GM12878 (cell line): ENCODE measurements at regions not wholly inside any gene's neighbourhood (a gene's known extent, or its start where the extent isn't known, plus 50 kb on each side); places are given as distances from the start of the nearest gene placed in this dataset.

Experiments
- ATAC-seq: fragments of 200-7000 bp; cut with Tn5 transposase; 3 replicates; pipeline ENCODE4 v1.9.1; 2020; ENCODE audit warnings: mild to moderate bottlenecking, moderate library complexity
- BruUV-seq: library from RNA; stranded (reverse); fragments of 400-500 nt; replicated peaks from 2 replicates; lab custom pipeline; 2021; lab: Mats Ljungman, UMichigan
- CTCF ChIA-PET: fragments of 300-600 bp; sonication (Branson Sonifier 250); formaldehyde crosslinking; extraction: SDS; loops from one replicate; lab custom pipeline; 2021; ENCODE audit warnings: inconsistent platforms; lab: Yijun Ruan, JAX
- POLR2A ChIA-PET: fragments of 350-600 bp; formaldehyde crosslinking; extraction: SDS; loops from one replicate; lab custom pipeline; 2021; ENCODE audit warnings: inconsistent platforms; lab: Charles Lee
- RAD21 ChIA-PET: fragments of 300-600 bp; sonication (Branson Sonifier 250); formaldehyde crosslinking; loops from one replicate; lab custom pipeline; 2023; ENCODE audit warnings: antibody characterized with exemption; ENCODE audit not compliant: unreplicated experiment; lab: Charles Lee
- SMC1A ChIA-PET: fragments of 300-600 bp; sonication (Branson Sonifier 250); formaldehyde crosslinking; loops from one replicate; lab custom pipeline; 2023; ENCODE audit not compliant: unreplicated experiment, uncharacterized antibody; lab: Charles Lee
- DNase-seq: peaks from one replicate; pipeline ENCODE4 v3.0.0-alpha.2; 2011; ENCODE audit warnings: low read depth, low spot score
- FAIRE-seq: peaks from 3 replicates; lab custom pipeline; 2011; peaks lifted over from hg19 to GRCh38; lab: Jason Lieb, UNC
- H2AFZ ChIP-seq: 2 replicates; pipeline ENCODE4 v1.6.0; 2011; ENCODE audit warnings: low read depth, low read length, control low read depth; ENCODE audit not compliant: control insufficient read depth
- H3K27ac ChIP-seq: 2 replicates; pipeline ENCODE4 v1.5.1; 2011; ENCODE audit warnings: control low read depth; ENCODE audit not compliant: control insufficient read depth, insufficient read depth
- H3K27me3 ChIP-seq, 2 experiments: replicated peaks in 1 of 2; 2 replicates each; pipeline versions ENCODE4 v1.6.0 to v1.6.1; 2011; ENCODE audit warnings: low read length in 1 of 2; ENCODE audit not compliant: control insufficient read depth in 2 of 2, insufficient read depth in 2 of 2
- H3K36me3 ChIP-seq, 2 experiments: 2 replicates each; pipeline ENCODE4 v1.5.1; 2011; ENCODE audit warnings: low read length in 1 of 2; ENCODE audit not compliant: control insufficient read depth in 2 of 2, insufficient read depth in 2 of 2
- H3K4me1 ChIP-seq: 2 replicates; pipeline ENCODE4 v1.6.1; 2011; ENCODE audit warnings: mild to moderate bottlenecking, low read length, moderate library complexity, mixed read lengths; ENCODE audit not compliant: control insufficient read depth, insufficient read depth
- H3K4me2 ChIP-seq: 2 replicates; pipeline ENCODE4 v1.6.0; 2011; ENCODE audit warnings: control low read depth; ENCODE audit not compliant: control insufficient read depth, insufficient read depth
- H3K4me3 ChIP-seq: fragments of 200-600 bp; sonication (generic); 2 replicates; pipeline ENCODE4 v1.5.1; 2016
- H3K79me2 ChIP-seq: 2 replicates; pipeline ENCODE4 v1.6.0; 2011; ENCODE audit warnings: low read length; ENCODE audit not compliant: control insufficient read depth, insufficient read depth
- H3K9ac ChIP-seq: 2 replicates; pipeline ENCODE4 v1.8.0; 2011; ENCODE audit warnings: low read length, control low read depth, mixed read lengths; ENCODE audit not compliant: control insufficient read depth, insufficient read depth
- H3K9me3 ChIP-seq: replicated peaks from 3 replicates; pipeline ENCODE4 v1.5.1; 2011; ENCODE audit warnings: mild to moderate bottlenecking, low read length; ENCODE audit not compliant: control insufficient read depth, insufficient read depth
- H4K20me1 ChIP-seq: 2 replicates; pipeline ENCODE4 v1.6.0; 2011; ENCODE audit not compliant: control insufficient read depth, insufficient read depth
- ELK1 ChIP-seq: IDR thresholded peaks from 2 replicates; pipeline ENCODE4 v1.6.1; 2012; ENCODE audit warnings: low read depth, low read length, improper control_type of control experiment
- ESRRA ChIP-seq: IDR thresholded peaks from 2 replicates; pipeline ENCODE4 v1.6.1; 2012; ENCODE audit warnings: mild to moderate bottlenecking, low read length, improper control_type of control experiment
- EZH2 ChIP-seq: IDR thresholded peaks from 2 replicates; pipeline ENCODE4 v1.6.1; 2012; ENCODE audit warnings: low read depth, mild to moderate bottlenecking, control low read depth, inconsistent platforms, low read length, borderline replicate concordance; ENCODE audit not compliant: control insufficient read depth
- IRF4 ChIP-seq: IDR thresholded peaks from 2 replicates; pipeline ENCODE4 v1.6.1; 2011; ENCODE audit warnings: low read depth, low read length
- MEF2B ChIP-seq: fragments of 450-650 bp; IDR thresholded peaks from 2 replicates; pipeline ENCODE4 v1.6.1; 2018; ENCODE audit warnings: mild to moderate bottlenecking, moderate library complexity; ENCODE audit not compliant: partially characterized antibody, poor library complexity, severe bottlenecking
- MYB ChIP-seq: fragments of 150-350 bp; IDR thresholded peaks from 2 replicates; pipeline ENCODE4 v1.6.1; 2014; ENCODE audit warnings: mild to moderate bottlenecking, low read depth, low read length, borderline replicate concordance
- POU2F2 ChIP-seq: IDR thresholded peaks from 3 replicates; pipeline ENCODE4 v1.6.1; 2011; ENCODE audit warnings: low read depth, mild to moderate bottlenecking, low read length, borderline replicate concordance
- RAD51 ChIP-seq: fragments of 450-650 bp; IDR thresholded peaks from 2 replicates; pipeline ENCODE4 v1.6.1; 2016; ENCODE audit warnings: moderate library complexity, mild to moderate bottlenecking, inconsistent platforms
- SPI1 ChIP-seq: IDR thresholded peaks from 2 replicates; pipeline ENCODE4 v1.6.1; 2011; ENCODE audit warnings: low read depth, mild to moderate bottlenecking, low read length, moderate library complexity, borderline replicate concordance; ENCODE audit not compliant: insufficient read depth
- STAT1 ChIP-seq: fragments of 450-650 bp; conservative IDR thresholded peaks from 2 replicates; pipeline ENCODE4 v1.6.1; 2014; ENCODE audit warnings: antibody characterized with exemption, mild to moderate bottlenecking
- ZNF207 ChIP-seq: fragments of 450-650 bp; IDR thresholded peaks from 2 replicates; pipeline ENCODE4 v1.6.1; 2014; ENCODE audit warnings: antibody characterized with exemption, mild to moderate bottlenecking, borderline replicate concordance
- ZNF274 ChIP-seq: IDR thresholded peaks from one replicate; pipeline ENCODE4 v1.8.0; 2011; ENCODE audit not compliant: insufficient read length, insufficient read depth
- in situ Hi-C: fragments of 300-500 bp; cut with MboI; formaldehyde crosslinking; loops from 9 replicates; pipeline ENCODE4 v1.14.3; 2018; ENCODE audit warnings: mixed read lengths
- intact Hi-C: fragments of 100-400 bp; cut with micrococcal nuclease; formaldehyde crosslinking; loops from one replicate; pipeline ENCODE4 v1.14.2; 2022; ENCODE audit not compliant: unreplicated experiment
- TF ChIP-seq, protein P1 (sequence below): fragments of 450-650 bp; conservative IDR thresholded peaks from 2 replicates; pipeline ENCODE4 v1.6.1; 2017; ENCODE audit warnings: mild to moderate bottlenecking, moderate library complexity
- TF ChIP-seq, protein P2 (sequence below): IDR thresholded peaks from 2 replicates; pipeline ENCODE4 v1.6.1; 2012; ENCODE audit warnings: mild to moderate bottlenecking, low read depth, low read length
- TF ChIP-seq, protein P3 (sequence below): fragments of 450-650 bp; IDR thresholded peaks from 2 replicates; pipeline ENCODE4 v1.6.1; 2018; ENCODE audit warnings: mild to moderate bottlenecking, low read depth, moderate library complexity; ENCODE audit not compliant: partially characterized antibody

- no peak overlapping the region for H3K4me3 ChIP-seq
- no peak overlapping the region for H3K27ac ChIP-seq
- in situ Hi-C loops (no loop called here), intact Hi-C loops (loop anchor here (1.0 to 10.0 kb wide), 3 partner anchors 29 to 147 kb away; no protein-coding TSS in a partner anchor)
- peaks cover 20% of the 10 kb centered on the region for H3K4me1 ChIP-seq
- DNase-seq (no peak), ATAC-seq (no peak), FAIRE-seq (no peak)
- no peak overlapping the region for H3K9ac ChIP-seq
- no peaks in the 10 kb centered on the region for H3K27me3 ChIP-seq
- no TSS peak for BruUV-seq
- no peak overlapping the region for H3K4me2 ChIP-seq
- H4K20me1 ChIP-seq = no peaks in the 10 kb centered on the region
- no peaks in the 10 kb centered on the region for H3K79me2 ChIP-seq
- RAD21 ChIA-PET = interaction anchor here (1.1 to 2.4 kb wide), 2 partner anchors 27 to 74 kb away, joined by 5 to 8 read pairs; no protein-coding TSS in a partner anchor
- no peaks in the 10 kb centered on the region for H3K36me3 ChIP-seq
- no peaks in the 10 kb centered on the region; the same call in 1 of the 3 replicates for H3K9me3 ChIP-seq
- SMC1A ChIA-PET = interaction anchor here (0.9 to 7.2 kb wide), 5 partner anchors 14 to 495 kb away, joined by 3 to 65 read pairs (median 5); no protein-coding TSS in a partner anchor
- CTCF ChIA-PET = interaction anchor here (1.5 kb wide), 1 partner anchor 75 kb away, joined by 4 read pairs; no protein-coding TSS in a partner anchor
- H2AFZ ChIP-seq = no peak overlapping the region
- POLR2A ChIA-PET = no interaction called here
- TF ChIP-seq ZNF207 (no peak), IRF4 (no peak), ZNF274 (no peak), ESRRA (no peak), EZH2 (no peak), SPI1 (no peak), MYB (no peak), MEF2B (no peak), STAT1 (no peak), RAD51 (no peak), POU2F2 (no peak), ELK1 (no peak)
- TF ChIP-seq, protein P1, sequence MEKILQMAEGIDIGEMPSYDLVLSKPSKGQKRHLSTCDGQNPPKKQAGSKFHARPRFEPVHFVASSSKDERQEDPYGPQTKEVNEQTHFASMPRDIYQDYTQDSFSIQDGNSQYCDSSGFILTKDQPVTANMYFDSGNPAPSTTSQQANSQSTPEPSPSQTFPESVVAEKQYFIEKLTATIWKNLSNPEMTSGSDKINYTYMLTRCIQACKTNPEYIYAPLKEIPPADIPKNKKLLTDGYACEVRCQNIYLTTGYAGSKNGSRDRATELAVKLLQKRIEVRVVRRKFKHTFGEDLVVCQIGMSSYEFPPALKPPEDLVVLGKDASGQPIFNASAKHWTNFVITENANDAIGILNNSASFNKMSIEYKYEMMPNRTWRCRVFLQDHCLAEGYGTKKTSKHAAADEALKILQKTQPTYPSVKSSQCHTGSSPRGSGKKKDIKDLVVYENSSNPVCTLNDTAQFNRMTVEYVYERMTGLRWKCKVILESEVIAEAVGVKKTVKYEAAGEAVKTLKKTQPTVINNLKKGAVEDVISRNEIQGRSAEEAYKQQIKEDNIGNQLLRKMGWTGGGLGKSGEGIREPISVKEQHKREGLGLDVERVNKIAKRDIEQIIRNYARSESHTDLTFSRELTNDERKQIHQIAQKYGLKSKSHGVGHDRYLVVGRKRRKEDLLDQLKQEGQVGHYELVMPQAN = no peak
- TF ChIP-seq, protein P2, sequence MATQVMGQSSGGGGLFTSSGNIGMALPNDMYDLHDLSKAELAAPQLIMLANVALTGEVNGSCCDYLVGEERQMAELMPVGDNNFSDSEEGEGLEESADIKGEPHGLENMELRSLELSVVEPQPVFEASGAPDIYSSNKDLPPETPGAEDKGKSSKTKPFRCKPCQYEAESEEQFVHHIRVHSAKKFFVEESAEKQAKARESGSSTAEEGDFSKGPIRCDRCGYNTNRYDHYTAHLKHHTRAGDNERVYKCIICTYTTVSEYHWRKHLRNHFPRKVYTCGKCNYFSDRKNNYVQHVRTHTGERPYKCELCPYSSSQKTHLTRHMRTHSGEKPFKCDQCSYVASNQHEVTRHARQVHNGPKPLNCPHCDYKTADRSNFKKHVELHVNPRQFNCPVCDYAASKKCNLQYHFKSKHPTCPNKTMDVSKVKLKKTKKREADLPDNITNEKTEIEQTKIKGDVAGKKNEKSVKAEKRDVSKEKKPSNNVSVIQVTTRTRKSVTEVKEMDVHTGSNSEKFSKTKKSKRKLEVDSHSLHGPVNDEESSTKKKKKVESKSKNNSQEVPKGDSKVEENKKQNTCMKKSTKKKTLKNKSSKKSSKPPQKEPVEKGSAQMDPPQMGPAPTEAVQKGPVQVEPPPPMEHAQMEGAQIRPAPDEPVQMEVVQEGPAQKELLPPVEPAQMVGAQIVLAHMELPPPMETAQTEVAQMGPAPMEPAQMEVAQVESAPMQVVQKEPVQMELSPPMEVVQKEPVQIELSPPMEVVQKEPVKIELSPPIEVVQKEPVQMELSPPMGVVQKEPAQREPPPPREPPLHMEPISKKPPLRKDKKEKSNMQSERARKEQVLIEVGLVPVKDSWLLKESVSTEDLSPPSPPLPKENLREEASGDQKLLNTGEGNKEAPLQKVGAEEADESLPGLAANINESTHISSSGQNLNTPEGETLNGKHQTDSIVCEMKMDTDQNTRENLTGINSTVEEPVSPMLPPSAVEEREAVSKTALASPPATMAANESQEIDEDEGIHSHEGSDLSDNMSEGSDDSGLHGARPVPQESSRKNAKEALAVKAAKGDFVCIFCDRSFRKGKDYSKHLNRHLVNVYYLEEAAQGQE = no peak
- TF ChIP-seq, protein P3, sequence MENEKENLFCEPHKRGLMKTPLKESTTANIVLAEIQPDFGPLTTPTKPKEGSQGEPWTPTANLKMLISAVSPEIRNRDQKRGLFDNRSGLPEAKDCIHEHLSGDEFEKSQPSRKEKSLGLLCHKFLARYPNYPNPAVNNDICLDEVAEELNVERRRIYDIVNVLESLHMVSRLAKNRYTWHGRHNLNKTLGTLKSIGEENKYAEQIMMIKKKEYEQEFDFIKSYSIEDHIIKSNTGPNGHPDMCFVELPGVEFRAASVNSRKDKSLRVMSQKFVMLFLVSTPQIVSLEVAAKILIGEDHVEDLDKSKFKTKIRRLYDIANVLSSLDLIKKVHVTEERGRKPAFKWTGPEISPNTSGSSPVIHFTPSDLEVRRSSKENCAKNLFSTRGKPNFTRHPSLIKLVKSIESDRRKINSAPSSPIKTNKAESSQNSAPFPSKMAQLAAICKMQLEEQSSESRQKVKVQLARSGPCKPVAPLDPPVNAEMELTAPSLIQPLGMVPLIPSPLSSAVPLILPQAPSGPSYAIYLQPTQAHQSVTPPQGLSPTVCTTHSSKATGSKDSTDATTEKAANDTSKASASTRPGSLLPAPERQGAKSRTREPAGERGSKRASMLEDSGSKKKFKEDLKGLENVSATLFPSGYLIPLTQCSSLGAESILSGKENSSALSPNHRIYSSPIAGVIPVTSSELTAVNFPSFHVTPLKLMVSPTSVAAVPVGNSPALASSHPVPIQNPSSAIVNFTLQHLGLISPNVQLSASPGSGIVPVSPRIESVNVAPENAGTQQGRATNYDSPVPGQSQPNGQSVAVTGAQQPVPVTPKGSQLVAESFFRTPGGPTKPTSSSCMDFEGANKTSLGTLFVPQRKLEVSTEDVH = no peak
These were observed 462.8 kb upstream of the CBLB start for GRCh38 chr3:106331636-106332035.
